HFF-Myc (cell line): ENCODE measurements at regions not wholly inside any gene's neighbourhood (a gene's known extent, or its start where the extent isn't known, plus 50 kb on each side); places are given as distances from the start of the nearest gene placed in this dataset.
"Not testable (repeated sequence)": the region's sequence is repeated elsewhere in the genome, so short reads cannot be mapped to it uniquely, and the experiment has no call there.

Experiments used
- DNase-seq: peaks from one replicate; pipeline ENCODE4 v3.0.0-alpha.2; 2011; ENCODE audit warnings: low read depth; ENCODE audit errors: extremely low read depth
- H3K4me3 ChIP-seq: replicated peaks from 2 replicates; pipeline ENCODE4 v1.5.1; 2011; ENCODE audit warnings: low read depth, mild to moderate bottlenecking, control low read depth, low read length
- CTCF ChIP-seq: IDR thresholded peaks from 2 replicates; pipeline ENCODE4 v1.5.1; 2012; ENCODE audit warnings: mild to moderate bottlenecking, low read depth, low read length, control low read depth; ENCODE audit errors: missing control alignments

GRCh38 chr14:28163233-28163632, 603.4 kb upstream of the FOXG1 start:
- no peak overlapping the region for H3K4me3 ChIP-seq
- no peak for TF ChIP-seq CTCF
- no peak for DNase-seq

GRCh38 chr14:28163897-28164296, 602.7 kb upstream of the FOXG1 start:
- H3K4me3 ChIP-seq: no peak overlapping the region
- TF ChIP-seq CTCF: no peak
- no peak for DNase-seq

DNA sequence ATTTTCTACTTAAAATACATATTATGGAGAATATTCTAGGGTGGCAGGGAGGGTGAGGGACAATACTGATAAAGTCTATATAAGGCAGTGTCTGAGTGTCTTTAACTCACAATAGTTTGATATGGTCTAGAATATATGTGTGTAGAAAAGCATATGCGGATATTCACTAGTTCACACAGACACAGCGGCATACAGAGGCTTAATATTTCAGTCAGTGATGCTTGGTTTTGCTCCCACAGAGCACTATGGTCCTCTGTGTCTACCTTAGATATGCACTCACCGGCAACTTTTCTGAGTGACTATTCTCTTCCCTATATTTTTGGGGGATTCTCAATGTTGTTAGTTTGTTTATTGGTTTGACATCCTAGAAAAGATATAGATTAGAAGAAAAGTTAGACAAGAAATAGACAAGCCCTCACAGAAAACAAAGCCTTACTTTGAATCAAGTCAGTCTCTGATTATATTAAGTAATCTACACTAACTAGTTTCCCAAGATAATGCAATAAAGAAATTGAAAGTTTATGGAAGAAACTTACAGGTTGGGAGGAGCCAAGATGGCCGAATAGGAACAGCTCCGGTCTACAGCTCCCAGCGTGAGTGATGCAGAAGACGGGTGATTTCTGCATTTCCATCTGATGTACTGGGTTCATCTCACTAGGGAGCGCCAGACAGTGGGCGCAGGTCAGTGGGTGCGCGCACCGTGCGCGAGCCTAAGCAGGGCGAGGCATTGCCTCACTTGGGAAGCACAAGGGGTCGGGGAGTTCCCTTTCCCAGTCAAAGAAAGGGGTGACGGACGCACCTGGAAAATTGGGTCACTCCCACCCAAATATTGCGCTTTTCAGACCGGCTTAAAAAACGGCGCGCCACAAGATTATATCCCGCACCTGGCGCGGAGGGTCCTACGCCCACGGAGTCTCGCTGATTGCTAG, 578.4 kb upstream of the FOXG1 start:
- not testable (repeated sequence) for H3K4me3 ChIP-seq, DNase-seq

- H3K4me3 ChIP-seq: no peak overlapping the region
- DNase-seq: no peak
- no peak for TF ChIP-seq CTCF
Measured at GRCh38 chr14:28196878-28197277, 569.7 kb upstream of the FOXG1 start.

- TF ChIP-seq CTCF: no peak
- DNase-seq: no peak
- H3K4me3 ChIP-seq: no peak overlapping the region
Measured at GRCh38 chr14:28220391-28220790, 546.2 kb upstream of the FOXG1 start.

DNA sequence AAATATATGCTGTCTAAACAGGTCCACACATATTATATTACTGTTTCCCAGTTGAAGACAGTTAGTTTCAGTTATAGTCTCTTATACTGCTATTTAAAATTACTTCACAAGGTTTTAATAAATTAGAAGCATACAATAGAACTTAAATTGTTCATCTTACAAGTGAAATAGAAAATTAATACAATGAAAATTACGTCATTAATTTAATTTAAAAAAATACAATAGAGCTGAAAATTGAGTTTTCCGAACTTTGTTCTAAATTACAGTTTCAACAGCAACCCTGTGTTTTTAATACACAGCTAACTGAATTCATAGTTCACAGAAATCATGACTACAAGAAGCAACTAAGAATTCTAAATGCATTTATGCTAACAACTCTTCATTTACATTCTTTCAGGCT, 525.7 kb upstream of the FOXG1 start:
- no peak overlapping the region for H3K4me3 ChIP-seq
- DNase-seq: no peak
- no peak for TF ChIP-seq CTCF

DNA sequence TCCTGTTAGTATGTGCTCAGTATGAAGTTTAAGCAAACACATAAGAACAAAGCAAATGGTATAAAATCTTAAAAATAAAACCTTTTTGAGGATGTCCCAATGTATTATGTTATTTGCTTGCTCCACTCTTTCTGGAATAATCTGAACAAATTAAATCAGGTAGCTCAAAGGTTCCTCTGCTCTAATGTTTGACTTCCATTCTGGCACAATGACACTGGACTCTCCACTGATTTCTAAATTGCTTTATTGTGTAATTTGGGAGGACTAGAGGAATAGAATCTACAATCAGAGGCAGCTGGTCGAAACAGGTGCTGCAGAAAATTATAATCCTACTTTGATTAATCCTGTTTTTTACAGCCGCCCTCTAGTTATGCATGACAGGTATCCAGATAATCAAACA, 523.7 kb upstream of the FOXG1 start:
- no peak overlapping the region for H3K4me3 ChIP-seq
- no peak for TF ChIP-seq CTCF
- no peak for DNase-seq
